ENCODE measurements at regions not wholly inside any gene's neighbourhood (a gene's known extent, or its start where the extent isn't known, plus 50 kb on each side); places are given as distances from the start of the nearest gene placed in this dataset.

DNA sequence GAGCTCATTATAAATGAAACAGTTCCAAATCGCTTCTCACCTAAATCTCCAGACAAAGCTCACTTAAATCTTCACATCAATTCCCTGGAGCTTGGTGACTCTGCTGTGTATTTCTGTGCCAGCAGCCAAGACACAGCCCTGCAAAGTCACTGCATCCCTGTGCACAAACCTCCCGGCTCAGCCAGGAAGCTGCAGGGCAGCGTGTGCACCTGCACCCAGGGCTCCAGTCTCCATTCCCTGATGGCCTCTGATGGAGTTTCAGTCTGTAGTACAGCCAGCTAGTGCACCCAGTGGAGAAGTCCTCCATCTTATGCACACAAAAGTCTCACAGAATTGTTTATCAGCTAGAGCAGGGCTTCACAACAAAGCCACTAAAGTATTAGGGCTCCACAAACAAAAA is 51.1 kb upstream of the PRSS58 start:
- Mint-ChIP-seq H3K27me3 (peaks cover 1% of the 10 kb centered on the region), H3K36me3 (ENCODE audit: low read depth) (no peaks in the 10 kb centered on the region), H3K9me3 (no peaks in the 10 kb centered on the region), H3K4me1 (peaks cover 11% of the 10 kb centered on the region), H3K4me3 (no peak overlapping the region), H3K27ac (no peak overlapping the region)
- CTCF ChIA-PET = no interaction called here
- POLR2A ChIA-PET = no interaction called here
- no peak for DNase-seq

DNA sequence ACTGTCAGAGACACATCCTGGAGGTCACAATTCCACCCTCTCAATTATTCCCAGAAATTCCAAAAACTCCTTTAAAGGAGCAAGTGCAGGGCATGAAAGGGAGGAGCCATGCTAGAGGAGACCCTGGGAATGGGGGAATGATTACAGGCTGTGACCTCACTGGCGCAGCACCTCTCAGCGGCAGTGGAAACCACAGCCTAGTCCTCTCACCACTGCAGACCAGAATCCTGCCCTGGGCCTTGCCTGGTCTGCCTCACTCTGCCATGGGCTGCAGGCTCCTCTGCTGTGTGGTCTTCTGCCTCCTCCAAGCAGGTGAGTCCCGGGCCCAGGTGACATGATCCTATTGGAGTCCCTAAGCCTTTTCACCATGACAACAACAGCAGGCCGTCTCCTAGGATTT is 50.5 kb upstream of the PRSS58 start:
- Mint-ChIP-seq H3K4me3 (peak overlapping the region; percentile 39), H3K27ac (peak overlapping the region; percentile 55), H3K4me1 (peaks cover 10% of the 10 kb centered on the region), H3K9me3 (no peaks in the 10 kb centered on the region), H3K36me3 (ENCODE audit: low read depth) (no peaks in the 10 kb centered on the region), H3K27me3 (peaks cover 1% of the 10 kb centered on the region)
- ChIA-PET CTCF (no interaction called here), POLR2A (no interaction called here)
- DNase-seq = no peak
